ENCODE measurements at regions not wholly inside any gene's neighbourhood (a gene's known extent, or its start where the extent isn't known, plus 50 kb on each side); places are given as distances from the start of the nearest gene placed in this dataset.

- H2AFZ ChIP-seq = peak overlapping the region; percentile 91
- no peak for TF ChIP-seq CTCF (IDR thresholded peaks at IDR 0.05)
- H3K27ac ChIP-seq = peak overlapping the region; percentile 87
- no peaks in the 10 kb centered on the region for H3K9me3 ChIP-seq (ENCODE audit: control insufficient read depth, low read length)
- peak overlapping the region; percentile 85 for H3K4me3 ChIP-seq (ENCODE audit: low read depth, low read length)
- no peaks in the 10 kb centered on the region for H3K27me3 ChIP-seq (ENCODE audit: control insufficient read depth, insufficient read depth, low read length)
- H3K4me1 ChIP-seq = peaks cover 11% of the 10 kb centered on the region
- peaks cover 17% of the 10 kb centered on the region for H3K79me2 ChIP-seq
- no peak overlapping the region for H3K9ac ChIP-seq
- H3K36me3 ChIP-seq (ENCODE audit: control insufficient read depth, insufficient read depth, low read length) = no peaks in the 10 kb centered on the region
- H3K4me2 ChIP-seq (ENCODE audit: low read length) = peak overlapping the region; percentile 92
These were observed 159.4 kb upstream of the ZNF267 start for GRCh38 chr16:31713945-31714902.

GRCh38 chr16:31714903-31715504 lies 158.6 kb upstream of the ZNF267 start:
- H3K9ac ChIP-seq = no peak overlapping the region
- peaks cover 22% of the 10 kb centered on the region for H3K79me2 ChIP-seq
- H3K27ac ChIP-seq = no peak overlapping the region
- no peak overlapping the region for H2AFZ ChIP-seq
- H3K4me1 ChIP-seq = peaks cover 11% of the 10 kb centered on the region
- no peak for TF ChIP-seq CTCF (IDR thresholded peaks at IDR 0.05)
- H3K36me3 ChIP-seq (ENCODE audit: control insufficient read depth, insufficient read depth, low read length) = no peaks in the 10 kb centered on the region
- no peak overlapping the region for H3K4me3 ChIP-seq (ENCODE audit: low read depth, low read length)
- no peak overlapping the region for H3K4me2 ChIP-seq (ENCODE audit: low read length)
- no peaks in the 10 kb centered on the region for H3K9me3 ChIP-seq (ENCODE audit: control insufficient read depth, low read length)
- no peaks in the 10 kb centered on the region for H3K27me3 ChIP-seq (ENCODE audit: control insufficient read depth, insufficient read depth, low read length)

GRCh38 chr16:31715915-31716314 lies 157.7 kb upstream of the ZNF267 start:
- Histone ChIP-seq H3K4me1 (peaks cover 11% of the 10 kb centered on the region), H3K27ac (no peak overlapping the region), H3K9me3 (ENCODE audit: control insufficient read depth, low read length) (no peaks in the 10 kb centered on the region), H2AFZ (no peak overlapping the region), H3K9ac (no peak overlapping the region), H3K36me3 (ENCODE audit: control insufficient read depth, insufficient read depth, low read length) (no peaks in the 10 kb centered on the region), H3K4me3 (ENCODE audit: low read depth, low read length) (no peak overlapping the region), H3K4me2 (ENCODE audit: low read length) (no peak overlapping the region), H3K79me2 (peaks cover 25% of the 10 kb centered on the region), H3K27me3 (ENCODE audit: control insufficient read depth, insufficient read depth, low read length) (no peaks in the 10 kb centered on the region)
- no peak for TF ChIP-seq CTCF (IDR thresholded peaks at IDR 0.05)

GRCh38 chr16:31718998-31719397 lies 154.6 kb upstream of the ZNF267 start:
- TF ChIP-seq CTCF (IDR thresholded peaks at IDR 0.05) = no peak
- no peak overlapping the region for H3K27ac ChIP-seq

More at GRCh38 chr16:31718998-31719397, 154.6 kb upstream of the ZNF267 start:
- no peak overlapping the region for H3K4me2 ChIP-seq (ENCODE audit: low read length)
- H2AFZ ChIP-seq = no peak overlapping the region
- H3K36me3 ChIP-seq (ENCODE audit: control insufficient read depth, insufficient read depth, low read length) = no peaks in the 10 kb centered on the region
- peaks cover 25% of the 10 kb centered on the region for H3K79me2 ChIP-seq
- no peaks in the 10 kb centered on the region for H3K9me3 ChIP-seq (ENCODE audit: control insufficient read depth, low read length)
- no peak overlapping the region for H3K4me3 ChIP-seq (ENCODE audit: low read depth, low read length)
- no peaks in the 10 kb centered on the region for H3K27me3 ChIP-seq (ENCODE audit: control insufficient read depth, insufficient read depth, low read length)
- H3K4me1 ChIP-seq = peaks cover 10% of the 10 kb centered on the region
- H3K9ac ChIP-seq = no peak overlapping the region

Measured in parathyroid adenoma (tissue), 2 donors.